ENCODE measurements at regions not wholly inside any gene's neighbourhood (a gene's known extent, or its start where the extent isn't known, plus 50 kb on each side); places are given as distances from the start of the nearest gene placed in this dataset.

DNA sequence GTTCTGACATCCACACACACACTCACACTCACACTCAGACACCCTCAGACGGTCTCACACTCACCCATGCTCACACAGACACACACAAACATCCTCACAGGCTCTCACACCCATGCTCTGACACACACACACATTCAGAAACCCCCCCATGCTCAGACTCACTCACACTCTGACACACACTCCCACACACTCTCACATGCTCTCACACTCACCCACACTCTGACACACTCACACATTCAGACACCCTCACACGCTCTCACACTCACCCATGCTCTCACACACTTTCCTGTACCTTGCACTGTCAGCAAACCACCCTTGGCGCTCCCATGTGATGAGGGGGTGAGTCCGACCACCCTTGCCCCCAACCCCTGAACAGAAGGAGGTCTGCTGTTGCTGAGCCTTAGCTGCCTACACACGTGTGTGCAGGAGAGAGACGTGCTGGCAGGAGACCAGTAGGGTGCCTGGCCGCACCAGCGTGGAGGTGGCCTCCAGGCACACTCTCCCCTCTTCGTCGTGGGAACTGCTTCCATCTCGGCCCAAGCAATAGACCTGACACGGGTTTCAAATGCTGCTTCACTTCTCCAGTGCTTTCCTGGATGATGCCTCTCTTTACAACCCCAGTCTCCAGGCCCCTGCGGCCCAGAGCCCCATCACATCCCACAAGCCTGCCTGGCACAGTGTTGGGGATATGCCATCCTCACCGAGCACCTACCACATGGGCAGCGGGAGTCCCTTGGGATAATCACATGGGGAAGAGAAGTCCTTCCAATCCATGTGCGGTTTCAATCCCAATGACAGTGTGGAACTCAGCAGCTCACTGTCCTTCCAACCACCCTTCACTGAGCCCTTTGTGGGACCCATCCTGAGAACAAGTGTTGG, 267.8 kb upstream of the FOXF1 start:
- TF ChIP-seq EZH2 (IDR thresholded peaks at IDR 0.05; ENCODE audit: low read depth), result no peak
- TF ChIP-seq, protein P1, sequence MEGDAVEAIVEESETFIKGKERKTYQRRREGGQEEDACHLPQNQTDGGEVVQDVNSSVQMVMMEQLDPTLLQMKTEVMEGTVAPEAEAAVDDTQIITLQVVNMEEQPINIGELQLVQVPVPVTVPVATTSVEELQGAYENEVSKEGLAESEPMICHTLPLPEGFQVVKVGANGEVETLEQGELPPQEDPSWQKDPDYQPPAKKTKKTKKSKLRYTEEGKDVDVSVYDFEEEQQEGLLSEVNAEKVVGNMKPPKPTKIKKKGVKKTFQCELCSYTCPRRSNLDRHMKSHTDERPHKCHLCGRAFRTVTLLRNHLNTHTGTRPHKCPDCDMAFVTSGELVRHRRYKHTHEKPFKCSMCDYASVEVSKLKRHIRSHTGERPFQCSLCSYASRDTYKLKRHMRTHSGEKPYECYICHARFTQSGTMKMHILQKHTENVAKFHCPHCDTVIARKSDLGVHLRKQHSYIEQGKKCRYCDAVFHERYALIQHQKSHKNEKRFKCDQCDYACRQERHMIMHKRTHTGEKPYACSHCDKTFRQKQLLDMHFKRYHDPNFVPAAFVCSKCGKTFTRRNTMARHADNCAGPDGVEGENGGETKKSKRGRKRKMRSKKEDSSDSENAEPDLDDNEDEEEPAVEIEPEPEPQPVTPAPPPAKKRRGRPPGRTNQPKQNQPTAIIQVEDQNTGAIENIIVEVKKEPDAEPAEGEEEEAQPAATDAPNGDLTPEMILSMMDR (conservative IDR thresholded peaks at IDR 0.05), result no peak

Data from PC-9 (cell line).